Tibial nerve (tissue), 4 donors: ENCODE measurements at regions not wholly inside any gene's neighbourhood (a gene's known extent, or its start where the extent isn't known, plus 50 kb on each side); places are given as distances from the start of the nearest gene placed in this dataset.

Source experiments
- EP300 ChIP-seq, 2 donors: sonication (generic); formaldehyde crosslinking; IDR thresholded peaks; one replicate each; pipeline ENCODE4 v1.6.1; 2017; ENCODE audit warnings: antibody characterized with exemption in 2 of 2, mild to moderate bottlenecking in 1 of 2
- POLR2A ChIP-seq, 2 donors: fragments of 450-650 bp; IDR thresholded peaks; one replicate each; pipeline ENCODE4 v1.6.1; 2017; ENCODE audit warnings: antibody characterized with exemption in 2 of 2, mild to moderate bottlenecking in 2 of 2, moderate library complexity in 2 of 2
- TF ChIP-seq, protein P1 (sequence below), 5 experiments: fragments of 200-600 bp in 3 of 5; fragments of 450-650 bp in 2 of 5; sonication (generic) in 3 of 5; IDR thresholded peaks; one replicate each; pipeline ENCODE4 v1.5.1; 2016 to 2019; ENCODE audit warnings: antibody characterized with exemption in 5 of 5, mild to moderate bottlenecking in 3 of 5, moderate library complexity in 2 of 5

DNA sequence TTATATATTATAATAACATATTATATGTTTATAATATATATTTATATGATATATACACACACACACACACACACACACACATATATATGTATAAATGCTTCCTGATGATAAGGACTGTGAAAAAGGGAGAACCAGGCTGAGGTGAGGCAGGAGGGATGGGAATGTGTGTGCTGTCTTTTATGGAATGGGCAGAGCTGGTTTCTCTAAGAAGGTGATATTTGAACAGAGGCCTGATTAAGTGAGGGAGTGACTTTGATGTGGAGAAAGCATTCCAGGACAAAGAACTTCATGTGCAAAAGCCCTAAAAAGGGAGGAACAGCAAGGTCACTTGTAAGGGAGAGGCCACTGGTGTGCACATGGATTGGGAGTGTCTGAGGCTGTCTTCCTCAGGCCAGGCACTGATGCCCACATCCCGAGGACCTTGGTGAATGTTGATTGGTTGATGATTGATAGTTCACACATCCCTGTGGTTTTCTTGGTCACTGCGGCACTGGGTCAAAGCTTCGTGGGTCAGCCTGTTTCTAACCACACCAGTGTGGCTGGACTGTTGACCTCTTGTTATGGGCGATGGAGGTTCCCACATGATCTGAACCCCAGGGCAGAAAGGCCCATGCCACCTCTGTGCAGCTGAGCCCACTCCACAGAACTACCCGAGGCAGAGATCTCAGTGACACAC is 196.9 kb downstream of the MYCN start:
- TF ChIP-seq POLR2A (IDR thresholded peaks at IDR 0.05) (no peak), EP300 (IDR thresholded peaks at IDR 0.05) (no peak)
- TF ChIP-seq, protein P1, sequence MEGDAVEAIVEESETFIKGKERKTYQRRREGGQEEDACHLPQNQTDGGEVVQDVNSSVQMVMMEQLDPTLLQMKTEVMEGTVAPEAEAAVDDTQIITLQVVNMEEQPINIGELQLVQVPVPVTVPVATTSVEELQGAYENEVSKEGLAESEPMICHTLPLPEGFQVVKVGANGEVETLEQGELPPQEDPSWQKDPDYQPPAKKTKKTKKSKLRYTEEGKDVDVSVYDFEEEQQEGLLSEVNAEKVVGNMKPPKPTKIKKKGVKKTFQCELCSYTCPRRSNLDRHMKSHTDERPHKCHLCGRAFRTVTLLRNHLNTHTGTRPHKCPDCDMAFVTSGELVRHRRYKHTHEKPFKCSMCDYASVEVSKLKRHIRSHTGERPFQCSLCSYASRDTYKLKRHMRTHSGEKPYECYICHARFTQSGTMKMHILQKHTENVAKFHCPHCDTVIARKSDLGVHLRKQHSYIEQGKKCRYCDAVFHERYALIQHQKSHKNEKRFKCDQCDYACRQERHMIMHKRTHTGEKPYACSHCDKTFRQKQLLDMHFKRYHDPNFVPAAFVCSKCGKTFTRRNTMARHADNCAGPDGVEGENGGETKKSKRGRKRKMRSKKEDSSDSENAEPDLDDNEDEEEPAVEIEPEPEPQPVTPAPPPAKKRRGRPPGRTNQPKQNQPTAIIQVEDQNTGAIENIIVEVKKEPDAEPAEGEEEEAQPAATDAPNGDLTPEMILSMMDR (IDR thresholded peaks at IDR 0.05): no peak
